ENCODE measurements at regions not wholly inside any gene's neighbourhood (a gene's known extent, or its start where the extent isn't known, plus 50 kb on each side); places are given as distances from the start of the nearest gene placed in this dataset.

GRCh38 chr11:130715085-130715876, 201.0 kb downstream of the SNX19 start:
- no peak for DNase-seq (ENCODE audit: low spot score)

GRCh38 chr11:130715877-130716220, 200.4 kb downstream of the SNX19 start:
- DNase-seq (ENCODE audit: low spot score), result no peak

- no peak for DNase-seq (ENCODE audit: low spot score)
Measured at GRCh38 chr11:130718120-130718519, 198.2 kb downstream of the SNX19 start.

GRCh38 chr11:130719220-130719915, 196.9 kb downstream of the SNX19 start:
- no peak for DNase-seq (ENCODE audit: low spot score)

- DNase-seq (ENCODE audit: low spot score), result no peak
Measured at GRCh38 chr11:130720232-130721022, 195.9 kb downstream of the SNX19 start.

- DNase-seq (ENCODE audit: low spot score), result no peak
Measured at GRCh38 chr11:130721023-130721681, 195.1 kb downstream of the SNX19 start.

- DNase-seq (ENCODE audit: low spot score), result no peak
Measured at GRCh38 chr11:130721736-130722135, 194.5 kb downstream of the SNX19 start.

GRCh38 chr11:130722401-130722800, 193.9 kb downstream of the SNX19 start:
- no peak for DNase-seq (ENCODE audit: low spot score)

GRCh38 chr11:130725421-130726233, 190.7 kb downstream of the SNX19 start:
- no peak for DNase-seq (ENCODE audit: low spot score)

- no peak for DNase-seq (ENCODE audit: low spot score)
Measured at GRCh38 chr11:130726234-130727037, 189.8 kb downstream of the SNX19 start.

GRCh38 chr11:130727157-130728119, 188.8 kb downstream of the SNX19 start:
- DNase-seq (ENCODE audit: low spot score), result no peak

- DNase-seq (ENCODE audit: low spot score), result no peak
Measured at GRCh38 chr11:130728185-130729180, 187.8 kb downstream of the SNX19 start.

GRCh38 chr11:130729193-130729592, 187.1 kb downstream of the SNX19 start:
- DNase-seq (ENCODE audit: low spot score), result no peak

- no peak for DNase-seq (ENCODE audit: low spot score)
Measured at GRCh38 chr11:130729678-130730300, 186.5 kb downstream of the SNX19 start.

GRCh38 chr11:130731401-130731800, 184.9 kb downstream of the SNX19 start:
- DNase-seq (ENCODE audit: low spot score), result no peak

GRCh38 chr11:130732476-130732875, 183.8 kb downstream of the SNX19 start:
- DNase-seq (ENCODE audit: low spot score), result no peak

- no peak for DNase-seq (ENCODE audit: low spot score)
Measured at GRCh38 chr11:130737041-130737830, 179.0 kb downstream of the SNX19 start.
